GM21390 (cell line): ENCODE measurements at regions not wholly inside any gene's neighbourhood (a gene's known extent, or its start where the extent isn't known, plus 50 kb on each side); places are given as distances from the start of the nearest gene placed in this dataset.

Experiments
- ATAC-seq: cut with Tn5 transposase; IDR thresholded peaks from one replicate; pipeline ENCODE4 v1.9.1; 2021; ENCODE audit not compliant: unreplicated experiment

GRCh38 chr5:173468821-173469251, 140.6 kb upstream of the STC2 start:
- no peak for ATAC-seq

GRCh38 chr5:173466227-173466626, 138.0 kb upstream of the STC2 start:
- no peak for ATAC-seq

- no peak for ATAC-seq
Observed at GRCh38 chr5:173464813-173465212, 136.6 kb upstream of the STC2 start.

GRCh38 chr5:173463207-173463606, 135.0 kb upstream of the STC2 start:
- no peak for ATAC-seq

GRCh38 chr5:173458828-173459609, 130.8 kb upstream of the STC2 start:
- ATAC-seq, result no peak

GRCh38 chr5:173457482-173457881, 129.3 kb upstream of the STC2 start:
- no peak for ATAC-seq

GRCh38 chr5:173456751-173457171, 128.5 kb upstream of the STC2 start:
- ATAC-seq, result no peak

GRCh38 chr5:173456181-173456580, 128.0 kb upstream of the STC2 start:
- no peak for ATAC-seq

- ATAC-seq, result no peak
Observed at GRCh38 chr5:173455599-173455957, 127.4 kb upstream of the STC2 start.

GRCh38 chr5:173454736-173455598, 126.8 kb upstream of the STC2 start:
- no peak for ATAC-seq

- no peak for ATAC-seq
Observed at GRCh38 chr5:173454361-173454735, 126.1 kb upstream of the STC2 start.

- ATAC-seq, result no peak
Observed at GRCh38 chr5:173453167-173453566, 125.0 kb upstream of the STC2 start.

GRCh38 chr5:173452119-173452905, 124.1 kb upstream of the STC2 start:
- no peak for ATAC-seq

- ATAC-seq, result no peak
Observed at GRCh38 chr5:173451651-173452050, 123.4 kb upstream of the STC2 start.

- no peak for ATAC-seq
Observed at GRCh38 chr5:173451031-173451430, 122.8 kb upstream of the STC2 start.

- no peak for ATAC-seq
Observed at GRCh38 chr5:173450188-173450587, 122.0 kb upstream of the STC2 start.

GRCh38 chr5:173448856-173449255, 120.6 kb upstream of the STC2 start:
- ATAC-seq, result no peak

GRCh38 chr5:173443971-173444370, 115.8 kb upstream of the STC2 start:
- no peak for ATAC-seq

GRCh38 chr5:173441053-173441628, 112.9 kb upstream of the STC2 start:
- ATAC-seq, result no peak

GRCh38 chr5:173438951-173439350, 110.7 kb upstream of the STC2 start:
- ATAC-seq, result no peak

GRCh38 chr5:173435447-173435846, 107.2 kb upstream of the STC2 start:
- no peak for ATAC-seq
